ENCODE measurements at regions not wholly inside any gene's neighbourhood (a gene's known extent, or its start where the extent isn't known, plus 50 kb on each side); places are given as distances from the start of the nearest gene placed in this dataset.
"Not testable (repeated sequence)": the region's sequence is repeated elsewhere in the genome, so short reads cannot be mapped to it uniquely, and the experiment has no call there.

GRCh38 chr9:15372455-15372854 is 50.2 kb upstream of the SNAPC3 start:
- ChIA-PET CTCF (no interaction called here), POLR2A (no interaction called here)
- peak overlapping the region in 2 of 8 donors; percentile 56 to 81 for H3K27ac Mint-ChIP-seq

GRCh38 chr9:15371448-15371845 is 51.2 kb upstream of the SNAPC3 start:
- no peaks in the 10 kb centered on the region for H3K27me3 ChIP-seq (ENCODE audit: insufficient read depth, low read length, poor library complexity, severe bottlenecking)
- peaks cover 7 to 24% of the 10 kb centered on the region in 2 donors for H3K27me3 Mint-ChIP-seq
- H3K36me3 Mint-ChIP-seq, result peaks cover 0 to 9% (median 0%) of the 10 kb centered on the region in 3 donors
- no peaks in the 10 kb centered on the region for H3K4me1 ChIP-seq (ENCODE audit: insufficient read depth, low read length)
- no peaks in the 10 kb centered on the region for H3K9me3 ChIP-seq (ENCODE audit: low read length)
- no peak overlapping the region for H3K27ac ChIP-seq (ENCODE audit: low read depth, low read length)
- POLR2A ChIA-PET, result no interaction called here
- H3K27ac Mint-ChIP-seq, result peak overlapping the region in 1 of 8 donors; percentile 47
- H3K36me3 ChIP-seq (ENCODE audit: insufficient read depth, low read length), result no peaks in the 10 kb centered on the region
- H3K4me1 Mint-ChIP-seq, result peaks cover 0 to 4% (median 2%) of the 10 kb centered on the region in 3 donors
- no peak overlapping the region for H3K4me3 ChIP-seq (ENCODE audit: low read length)
- CTCF ChIA-PET, result no interaction called here
- H3K9me3 Mint-ChIP-seq, result peaks cover 0 to 2% (median 0%) of the 10 kb centered on the region in 5 donors
- no peak overlapping the region for H3K4me3 Mint-ChIP-seq
- no peak for DNase-seq

More at GRCh38 chr9:15372455-15372854, 50.2 kb upstream of the SNAPC3 start:
- no peaks in the 10 kb centered on the region for H3K4me1 ChIP-seq (ENCODE audit: insufficient read depth, low read length)
- no peak for DNase-seq
- Mint-ChIP-seq H3K36me3 (peaks cover 0 to 13% (median 0%) of the 10 kb centered on the region in 3 donors), H3K4me3 (no peak overlapping the region), H3K9me3 (peaks cover 0 to 2% (median 0%) of the 10 kb centered on the region in 5 donors), H3K4me1 (peaks cover 0 to 4% (median 2%) of the 10 kb centered on the region in 3 donors), H3K27me3 (peaks cover 11 to 24% of the 10 kb centered on the region in 2 donors)
- H3K27ac ChIP-seq (ENCODE audit: low read depth, low read length), result no peak overlapping the region
- H3K27me3 ChIP-seq (ENCODE audit: insufficient read depth, low read length, poor library complexity, severe bottlenecking), result no peaks in the 10 kb centered on the region
- no peaks in the 10 kb centered on the region for H3K9me3 ChIP-seq (ENCODE audit: low read length)
- no peaks in the 10 kb centered on the region for H3K36me3 ChIP-seq (ENCODE audit: insufficient read depth, low read length)
- H3K4me3 ChIP-seq (ENCODE audit: low read length), result no peak overlapping the region

- Histone ChIP-seq H3K4me3 (ENCODE audit: low read length) (no peak overlapping the region), H3K36me3 (ENCODE audit: insufficient read depth, low read length) (no peaks in the 10 kb centered on the region), H3K27me3 (ENCODE audit: insufficient read depth, low read length, poor library complexity, severe bottlenecking) (no peaks in the 10 kb centered on the region), H3K4me1 (ENCODE audit: insufficient read depth, low read length) (no peaks in the 10 kb centered on the region), H3K9me3 (ENCODE audit: low read length) (no peaks in the 10 kb centered on the region), H3K27ac (ENCODE audit: low read depth, low read length) (no peak overlapping the region)
- H3K36me3 Mint-ChIP-seq, result peaks cover 0 to 4% (median 0%) of the 10 kb centered on the region in 3 donors
- H3K27me3 Mint-ChIP-seq, result peaks cover 7 to 18% of the 10 kb centered on the region in 2 donors
- ChIA-PET CTCF (no interaction called here), POLR2A (no interaction called here)
- peak overlapping the region in 2 of 8 donors; percentile 35 to 52 for H3K27ac Mint-ChIP-seq
- H3K4me3 Mint-ChIP-seq, result no peak overlapping the region
- peaks cover 0 to 4% (median 2%) of the 10 kb centered on the region in 3 donors for H3K4me1 Mint-ChIP-seq
- DNase-seq, result no peak
- no peaks in the 10 kb centered on the region for H3K9me3 Mint-ChIP-seq
These were observed 51.9 kb upstream of the SNAPC3 start for GRCh38 chr9:15370466-15371447.

GRCh38 chr9:15369871-15370270 is 52.8 kb upstream of the SNAPC3 start:
- H3K27me3 ChIP-seq (ENCODE audit: insufficient read depth, low read length, poor library complexity, severe bottlenecking), result no peaks in the 10 kb centered on the region
- no peak overlapping the region for H3K4me3 Mint-ChIP-seq
- no peak overlapping the region for H3K27ac Mint-ChIP-seq
- H3K27ac ChIP-seq (ENCODE audit: low read depth, low read length), result no peak overlapping the region
- H3K4me1 ChIP-seq (ENCODE audit: insufficient read depth, low read length), result no peaks in the 10 kb centered on the region
- ChIA-PET POLR2A (no interaction called here), CTCF (no interaction called here)
- H3K36me3 ChIP-seq (ENCODE audit: insufficient read depth, low read length), result no peaks in the 10 kb centered on the region
- H3K36me3 Mint-ChIP-seq, result peaks cover 0 to 4% (median 0%) of the 10 kb centered on the region in 3 donors
- H3K4me1 Mint-ChIP-seq, result peaks cover 0 to 4% (median 2%) of the 10 kb centered on the region in 3 donors
- H3K4me3 ChIP-seq (ENCODE audit: low read length), result no peak overlapping the region
- H3K9me3 Mint-ChIP-seq, result no peaks in the 10 kb centered on the region
- no peak for DNase-seq
- H3K9me3 ChIP-seq (ENCODE audit: low read length), result no peaks in the 10 kb centered on the region
- H3K27me3 Mint-ChIP-seq, result peaks cover 7 to 13% of the 10 kb centered on the region in 2 donors

GRCh38 chr9:15369238-15369637 is 53.4 kb upstream of the SNAPC3 start:
- H3K4me1 Mint-ChIP-seq, result peaks cover 0 to 4% (median 2%) of the 10 kb centered on the region in 3 donors
- H3K9me3 Mint-ChIP-seq, result no peaks in the 10 kb centered on the region
- peaks cover 0 to 4% (median 0%) of the 10 kb centered on the region in 3 donors for H3K36me3 Mint-ChIP-seq
- H3K27ac ChIP-seq (ENCODE audit: low read depth, low read length), result no peak overlapping the region
- H3K27me3 Mint-ChIP-seq, result peaks cover 7 to 10% of the 10 kb centered on the region in 2 donors
- DNase-seq, result no peak
- H3K4me3 Mint-ChIP-seq, result no peak overlapping the region
- H3K27ac Mint-ChIP-seq, result no peak overlapping the region
- H3K4me1 ChIP-seq (ENCODE audit: insufficient read depth, low read length), result no peaks in the 10 kb centered on the region
- ChIA-PET POLR2A (no interaction called here), CTCF (no interaction called here)
- no peaks in the 10 kb centered on the region for H3K36me3 ChIP-seq (ENCODE audit: insufficient read depth, low read length)
- H3K4me3 ChIP-seq (ENCODE audit: low read length), result no peak overlapping the region
- no peaks in the 10 kb centered on the region for H3K27me3 ChIP-seq (ENCODE audit: insufficient read depth, low read length, poor library complexity, severe bottlenecking)
- no peaks in the 10 kb centered on the region for H3K9me3 ChIP-seq (ENCODE audit: low read length)

GRCh38 chr9:15364975-15365553 is 57.6 kb upstream of the SNAPC3 start:
- DNase-seq; H3K4me1 Mint-ChIP-seq; H3K27me3 ChIP-seq (ENCODE audit: insufficient read depth, low read length, poor library complexity, severe bottlenecking); H3K27ac ChIP-seq (ENCODE audit: low read depth, low read length); H3K27ac Mint-ChIP-seq; H3K4me3 Mint-ChIP-seq; POLR2A ChIA-PET; H3K36me3 ChIP-seq (ENCODE audit: insufficient read depth, low read length); H3K4me3 ChIP-seq (ENCODE audit: low read length); H3K27me3 Mint-ChIP-seq; H3K36me3 Mint-ChIP-seq; H3K4me1 ChIP-seq (ENCODE audit: insufficient read depth, low read length); H3K9me3 Mint-ChIP-seq; H3K9me3 ChIP-seq (ENCODE audit: low read length): not testable (repeated sequence)
- CTCF ChIA-PET, result interaction anchor here (0.8 kb wide), 1 partner anchor 13 kb away, joined by 3 read pairs; no protein-coding TSS in a partner anchor

GRCh38 chr9:15361737-15362136 is 54.7 kb upstream of the TTC39B start:
- POLR2A ChIA-PET, result no interaction called here
- no peaks in the 10 kb centered on the region for H3K9me3 ChIP-seq (ENCODE audit: low read length)
- no peak overlapping the region for H3K4me3 ChIP-seq (ENCODE audit: low read length)
- no peaks in the 10 kb centered on the region for H3K27me3 Mint-ChIP-seq
- DNase-seq, result no peak
- H3K4me1 ChIP-seq (ENCODE audit: insufficient read depth, low read length), result no peaks in the 10 kb centered on the region
- peaks cover 0 to 4% (median 0%) of the 10 kb centered on the region in 3 donors for H3K4me1 Mint-ChIP-seq
- no peak overlapping the region for H3K27ac ChIP-seq (ENCODE audit: low read depth, low read length)
- H3K36me3 ChIP-seq (ENCODE audit: insufficient read depth, low read length), result no peaks in the 10 kb centered on the region
- H3K9me3 Mint-ChIP-seq, result no peaks in the 10 kb centered on the region
- H3K27ac Mint-ChIP-seq, result no peak overlapping the region
- H3K36me3 Mint-ChIP-seq, result no peaks in the 10 kb centered on the region
- no peak overlapping the region for H3K4me3 Mint-ChIP-seq
- CTCF ChIA-PET, result interaction anchor here (1.4 kb wide), 1 partner anchor 13 kb away, joined by 4 read pairs; no protein-coding TSS in a partner anchor
- H3K27me3 ChIP-seq (ENCODE audit: insufficient read depth, low read length, poor library complexity, severe bottlenecking), result no peaks in the 10 kb centered on the region

GRCh38 chr9:15357050-15357653 is 50.1 kb upstream of the TTC39B start:
- DNase-seq, result peak in 1 of 5 donors; percentile 34
- Histone ChIP-seq H3K9me3 (ENCODE audit: low read length) (no peaks in the 10 kb centered on the region), H3K27ac (ENCODE audit: low read depth, low read length) (no peak overlapping the region), H3K36me3 (ENCODE audit: insufficient read depth, low read length) (no peaks in the 10 kb centered on the region), H3K4me3 (ENCODE audit: low read length) (no peak overlapping the region), H3K4me1 (ENCODE audit: insufficient read depth, low read length) (peaks cover 13% of the 10 kb centered on the region), H3K27me3 (ENCODE audit: insufficient read depth, low read length, poor library complexity, severe bottlenecking) (no peaks in the 10 kb centered on the region)
- ChIA-PET POLR2A (no interaction called here), CTCF (interaction anchor here (0.7 to 1.9 kb wide), 2 partner anchors 50 to 79 kb away, joined by 3 read pairs; no protein-coding TSS in a partner anchor)
- Mint-ChIP-seq H3K9me3 (no peaks in the 10 kb centered on the region), H3K4me3 (no peak overlapping the region), H3K36me3 (no peaks in the 10 kb centered on the region), H3K4me1 (peaks cover 8 to 13% (median 9%) of the 10 kb centered on the region in 3 donors), H3K27ac (peak overlapping the region in 1 of 8 donors; percentile 28), H3K27me3 (no peaks in the 10 kb centered on the region)

Data from CD8-positive, alpha-beta memory T cell (primary cell).